Activated CD4-positive, alpha-beta T cell treated with anti-CD3 and anti-CD28 coated beads, Interleukin-2, amount 10 ng/mL, durations not matched to agents 24 days and 14 days (primary cell): ENCODE measurements at regions not wholly inside any gene's neighbourhood (a gene's known extent, or its start where the extent isn't known, plus 50 kb on each side); places are given as distances from the start of the nearest gene placed in this dataset.

Experiments used
- DNase-seq: peaks from one replicate; pipeline ENCODE4 v3.0.0; 2022
- H3K27ac Mint-ChIP-seq: one replicate; pipeline ENCODE4 v1.8.0; 2022; ENCODE audit warnings: mild to moderate bottlenecking, mixed read lengths
- H3K27me3 Mint-ChIP-seq: one replicate; pipeline ENCODE4 v1.8.0; 2022; ENCODE audit warnings: mixed read lengths
- H3K36me3 Mint-ChIP-seq: one replicate; pipeline ENCODE4 v1.8.0; 2022; ENCODE audit warnings: low read depth, mild to moderate bottlenecking, mixed read lengths
- H3K4me1 Mint-ChIP-seq: one replicate; pipeline ENCODE4 v1.8.0; 2021; ENCODE audit warnings: mixed read lengths
- H3K4me3 Mint-ChIP-seq: one replicate; pipeline ENCODE4 v1.8.0; 2022; ENCODE audit warnings: mild to moderate bottlenecking, moderate library complexity, mixed read lengths
- H3K9me3 Mint-ChIP-seq: one replicate; pipeline ENCODE4 v1.8.0; 2021; ENCODE audit warnings: mixed read lengths
- intact Hi-C: fragments of 100-400 bp; cut with micrococcal nuclease; formaldehyde crosslinking; loops from one replicate; pipeline ENCODE4 v1.15.1; 2023

- Mint-ChIP-seq H3K4me1 (no peaks in the 10 kb centered on the region), H3K27ac (no peak overlapping the region), H3K4me3 (no peak overlapping the region), H3K36me3 (no peaks in the 10 kb centered on the region), H3K9me3 (no peaks in the 10 kb centered on the region), H3K27me3 (no peaks in the 10 kb centered on the region)
- intact Hi-C loops: no loop called here
- DNase-seq: no peak
Measured at GRCh38 chr12:125469683-125470082, 404.4 kb downstream of the AACS start.

GRCh38 chr12:125470838-125471783, 405.9 kb downstream of the AACS start:
- no peaks in the 10 kb centered on the region for H3K27me3 Mint-ChIP-seq
- H3K4me1 Mint-ChIP-seq: no peaks in the 10 kb centered on the region
- no peak overlapping the region for H3K27ac Mint-ChIP-seq
- DNase-seq: no peak
- H3K9me3 Mint-ChIP-seq: no peaks in the 10 kb centered on the region
- H3K36me3 Mint-ChIP-seq: no peaks in the 10 kb centered on the region
- intact Hi-C loops: no loop called here
- no peak overlapping the region for H3K4me3 Mint-ChIP-seq

GRCh38 chr12:125473501-125473900, 408.3 kb downstream of the AACS start:
- Mint-ChIP-seq H3K27me3 (no peaks in the 10 kb centered on the region), H3K36me3 (no peaks in the 10 kb centered on the region), H3K9me3 (no peaks in the 10 kb centered on the region), H3K4me3 (no peak overlapping the region), H3K27ac (no peak overlapping the region), H3K4me1 (no peaks in the 10 kb centered on the region)
- no peak for DNase-seq
- intact Hi-C loops: no loop called here

GRCh38 chr12:125487336-125487735, 422.1 kb downstream of the AACS start:
- Mint-ChIP-seq H3K4me1 (no peaks in the 10 kb centered on the region), H3K9me3 (no peaks in the 10 kb centered on the region), H3K27ac (no peak overlapping the region), H3K36me3 (no peaks in the 10 kb centered on the region), H3K4me3 (no peak overlapping the region), H3K27me3 (no peaks in the 10 kb centered on the region)
- intact Hi-C loops: no loop called here
- DNase-seq: no peak

- Mint-ChIP-seq H3K4me1 (no peaks in the 10 kb centered on the region), H3K4me3 (no peak overlapping the region), H3K36me3 (no peaks in the 10 kb centered on the region), H3K9me3 (peaks cover 4% of the 10 kb centered on the region), H3K27ac (no peak overlapping the region), H3K27me3 (no peaks in the 10 kb centered on the region)
- intact Hi-C loops: no loop called here
- no peak for DNase-seq
Measured at GRCh38 chr12:125491553-125491952, 426.3 kb downstream of the AACS start.

GRCh38 chr12:125492354-125493270, 427.4 kb downstream of the AACS start:
- no peaks in the 10 kb centered on the region for H3K4me1 Mint-ChIP-seq
- intact Hi-C loops: no loop called here
- no peak overlapping the region for H3K4me3 Mint-ChIP-seq

GRCh38 chr12:125493704-125494308, 428.6 kb downstream of the AACS start:
- Mint-ChIP-seq H3K9me3 (peaks cover 4% of the 10 kb centered on the region), H3K4me1 (no peaks in the 10 kb centered on the region), H3K27ac (no peak overlapping the region), H3K27me3 (no peaks in the 10 kb centered on the region), H3K4me3 (no peak overlapping the region), H3K36me3 (no peaks in the 10 kb centered on the region)
- DNase-seq: no peak
- intact Hi-C loops: no loop called here

More at GRCh38 chr12:125492354-125493270, 427.4 kb downstream of the AACS start:
- Mint-ChIP-seq H3K9me3 (peaks cover 4% of the 10 kb centered on the region), H3K36me3 (no peaks in the 10 kb centered on the region), H3K27ac (no peak overlapping the region), H3K27me3 (no peaks in the 10 kb centered on the region)
- DNase-seq: no peak

GRCh38 chr12:125503128-125503527, 437.9 kb downstream of the AACS start:
- DNase-seq: no peak
- H3K36me3 Mint-ChIP-seq: no peaks in the 10 kb centered on the region
- no peaks in the 10 kb centered on the region for H3K9me3 Mint-ChIP-seq
- no peak overlapping the region for H3K27ac Mint-ChIP-seq
- H3K4me1 Mint-ChIP-seq: no peaks in the 10 kb centered on the region
- H3K4me3 Mint-ChIP-seq: no peak overlapping the region
- intact Hi-C loops: no loop called here
- no peaks in the 10 kb centered on the region for H3K27me3 Mint-ChIP-seq

GRCh38 chr12:125509195-125509594, 444.0 kb downstream of the AACS start:
- Mint-ChIP-seq H3K27ac (no peak overlapping the region), H3K27me3 (no peaks in the 10 kb centered on the region), H3K9me3 (no peaks in the 10 kb centered on the region), H3K4me3 (no peak overlapping the region), H3K36me3 (no peaks in the 10 kb centered on the region), H3K4me1 (no peaks in the 10 kb centered on the region)
- DNase-seq: no peak
- intact Hi-C loops: no loop called here

GRCh38 chr12:125512541-125513298, 447.5 kb downstream of the AACS start:
- H3K9me3 Mint-ChIP-seq: no peaks in the 10 kb centered on the region
- no peak overlapping the region for H3K4me3 Mint-ChIP-seq
- DNase-seq: no peak
- H3K27me3 Mint-ChIP-seq: no peaks in the 10 kb centered on the region
- H3K4me1 Mint-ChIP-seq: no peaks in the 10 kb centered on the region
- H3K36me3 Mint-ChIP-seq: no peaks in the 10 kb centered on the region
- intact Hi-C loops: no loop called here
- no peak overlapping the region for H3K27ac Mint-ChIP-seq

- intact Hi-C loops: no loop called here
- H3K36me3 Mint-ChIP-seq: no peaks in the 10 kb centered on the region
- DNase-seq: no peak
- no peak overlapping the region for H3K4me3 Mint-ChIP-seq
- no peaks in the 10 kb centered on the region for H3K4me1 Mint-ChIP-seq
- no peaks in the 10 kb centered on the region for H3K9me3 Mint-ChIP-seq
- H3K27ac Mint-ChIP-seq: no peak overlapping the region
- H3K27me3 Mint-ChIP-seq: no peaks in the 10 kb centered on the region
Measured at GRCh38 chr12:125515887-125516286, 450.7 kb downstream of the AACS start.

- no peak for DNase-seq
- Mint-ChIP-seq H3K36me3 (no peaks in the 10 kb centered on the region), H3K4me3 (no peak overlapping the region), H3K9me3 (peaks cover 5% of the 10 kb centered on the region), H3K27ac (no peak overlapping the region), H3K27me3 (no peaks in the 10 kb centered on the region), H3K4me1 (no peaks in the 10 kb centered on the region)
- intact Hi-C loops: no loop called here
Measured at GRCh38 chr12:125518074-125518473, 452.8 kb downstream of the AACS start.

GRCh38 chr12:125519026-125519651, 453.9 kb downstream of the AACS start:
- intact Hi-C loops: no loop called here
- DNase-seq: no peak
- Mint-ChIP-seq H3K27ac (no peak overlapping the region), H3K4me1 (no peaks in the 10 kb centered on the region), H3K27me3 (no peaks in the 10 kb centered on the region), H3K36me3 (no peaks in the 10 kb centered on the region), H3K4me3 (no peak overlapping the region), H3K9me3 (peaks cover 5% of the 10 kb centered on the region)
